Activated CD8-positive, alpha-beta memory T cell treated with anti-CD3 and anti-CD28 coated beads, Interleukin-2, amount 50 U/mL, for 4 hours (primary cell): ENCODE measurements at regions not wholly inside any gene's neighbourhood (a gene's known extent, or its start where the extent isn't known, plus 50 kb on each side); places are given as distances from the start of the nearest gene placed in this dataset.
"Not testable (repeated sequence)": the region's sequence is repeated elsewhere in the genome, so short reads cannot be mapped to it uniquely, and the experiment has no call there.

Experiments
- DNase-seq: peaks from one replicate; pipeline ENCODE4 v3.0.0-alpha.2; 2020

DNA sequence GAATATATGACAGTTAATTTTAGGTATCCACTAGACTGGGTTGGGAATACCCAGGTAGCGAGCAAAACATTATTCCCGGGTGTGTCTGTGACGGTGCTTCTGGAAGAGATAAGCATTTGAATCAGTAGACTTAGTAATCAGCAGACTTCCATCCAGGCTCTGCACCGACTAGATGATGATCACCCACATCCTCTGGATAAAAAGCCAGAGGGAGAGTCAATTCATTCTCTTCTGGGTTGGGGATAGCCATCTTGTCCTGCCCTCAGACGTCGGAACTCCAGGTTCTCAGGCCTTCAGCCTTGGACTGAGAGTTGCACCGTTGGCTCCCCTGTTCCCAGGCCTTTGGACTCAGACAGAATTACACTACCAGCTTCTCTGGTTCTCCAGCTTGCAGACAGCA is 168.0 kb downstream of the PHLDA1 start:
- DNase-seq = no peak

DNA sequence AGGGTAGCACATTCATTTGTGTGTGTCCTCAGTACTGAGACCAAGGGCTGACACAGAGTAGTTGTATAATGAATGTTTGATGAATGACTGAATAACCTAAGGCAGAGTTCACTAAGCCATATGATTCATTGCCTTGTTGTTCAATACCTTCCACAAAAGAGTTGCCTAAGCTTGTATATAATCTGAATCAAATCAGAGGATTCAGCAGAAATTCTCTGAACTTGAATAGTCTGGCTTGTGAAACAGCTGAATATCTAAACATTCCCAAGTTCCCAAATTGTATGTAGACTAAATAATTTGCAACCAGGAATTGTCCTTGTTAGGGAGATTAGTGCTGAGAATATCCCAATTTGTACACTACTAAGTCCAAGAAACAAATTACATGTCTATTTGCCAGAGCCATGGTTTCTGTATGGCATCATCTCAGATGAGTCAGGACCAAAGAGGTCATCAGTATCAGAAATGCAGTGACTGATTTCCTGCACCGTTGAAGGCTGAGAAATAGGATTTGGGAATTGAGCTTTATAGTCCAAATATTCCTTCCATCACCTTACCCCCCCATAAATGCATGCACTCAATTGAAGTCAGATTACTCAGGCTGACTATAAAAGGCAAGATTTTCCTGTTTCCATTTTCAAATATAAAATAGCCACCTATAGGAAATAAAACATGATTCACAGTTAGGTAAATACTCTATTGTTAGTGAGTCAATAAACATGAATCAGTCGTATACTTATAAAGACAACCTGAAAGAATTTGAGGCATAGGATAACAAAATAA is 168.7 kb downstream of the PHLDA1 start:
- DNase-seq = no peak

DNA sequence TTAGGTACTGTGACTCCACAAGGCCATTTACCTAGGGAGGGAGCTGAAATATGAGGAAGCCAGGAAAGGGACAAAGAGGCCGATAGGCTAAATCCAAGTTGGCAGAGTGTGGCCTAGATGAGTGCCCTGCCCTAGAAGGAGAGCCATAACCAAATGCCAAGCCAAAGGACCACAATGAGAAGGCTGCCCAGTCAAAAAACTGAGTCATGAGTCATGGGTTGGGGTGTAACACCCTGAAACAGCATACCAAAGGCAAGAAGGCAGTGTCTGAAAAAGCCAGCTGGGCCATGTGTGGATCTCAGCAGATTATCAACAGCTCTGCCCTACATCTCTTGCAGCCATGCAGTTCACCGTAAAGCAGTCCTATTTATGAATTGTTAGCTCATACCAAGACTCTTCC is 171.7 kb downstream of the PHLDA1 start:
- no peak for DNase-seq

DNA sequence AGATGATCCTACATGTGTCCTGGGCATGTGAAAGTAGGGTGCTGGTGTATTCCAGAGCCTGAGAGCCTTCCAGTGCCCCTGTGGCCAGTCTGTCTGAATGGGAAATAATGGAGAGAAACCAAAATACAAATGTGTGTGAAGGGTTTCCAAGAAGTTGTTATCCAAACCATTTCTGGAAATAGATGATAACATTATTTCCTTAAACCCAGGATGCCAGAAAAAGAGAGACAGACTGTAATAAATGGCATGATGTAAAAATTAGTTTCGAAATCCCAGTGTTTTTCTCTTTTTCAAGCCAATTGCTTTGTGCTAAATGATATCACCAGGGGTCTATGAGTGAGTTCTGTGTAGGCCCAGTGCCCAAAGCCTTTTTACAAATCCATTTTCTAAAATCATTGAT is 175.3 kb downstream of the PHLDA1 start:
- DNase-seq = no peak

DNA sequence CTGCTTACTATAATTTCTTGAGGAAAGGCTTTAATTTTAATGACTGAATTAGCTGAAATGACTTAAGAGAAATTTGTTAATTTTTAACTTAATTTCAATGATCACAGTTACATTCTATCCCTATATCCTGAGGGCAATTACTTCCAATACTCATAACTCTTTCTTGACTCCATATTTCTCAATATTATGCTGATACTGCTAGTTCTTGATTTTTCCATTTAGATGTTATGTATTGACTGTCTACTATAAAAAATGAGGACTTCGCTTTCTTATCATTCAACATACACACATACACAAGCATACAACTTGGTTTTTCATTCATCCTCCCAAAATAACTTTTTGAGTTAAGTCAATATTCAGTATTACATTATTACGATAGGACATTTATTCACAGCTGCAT is 176.2 kb downstream of the PHLDA1 start:
- DNase-seq = no peak

DNA sequence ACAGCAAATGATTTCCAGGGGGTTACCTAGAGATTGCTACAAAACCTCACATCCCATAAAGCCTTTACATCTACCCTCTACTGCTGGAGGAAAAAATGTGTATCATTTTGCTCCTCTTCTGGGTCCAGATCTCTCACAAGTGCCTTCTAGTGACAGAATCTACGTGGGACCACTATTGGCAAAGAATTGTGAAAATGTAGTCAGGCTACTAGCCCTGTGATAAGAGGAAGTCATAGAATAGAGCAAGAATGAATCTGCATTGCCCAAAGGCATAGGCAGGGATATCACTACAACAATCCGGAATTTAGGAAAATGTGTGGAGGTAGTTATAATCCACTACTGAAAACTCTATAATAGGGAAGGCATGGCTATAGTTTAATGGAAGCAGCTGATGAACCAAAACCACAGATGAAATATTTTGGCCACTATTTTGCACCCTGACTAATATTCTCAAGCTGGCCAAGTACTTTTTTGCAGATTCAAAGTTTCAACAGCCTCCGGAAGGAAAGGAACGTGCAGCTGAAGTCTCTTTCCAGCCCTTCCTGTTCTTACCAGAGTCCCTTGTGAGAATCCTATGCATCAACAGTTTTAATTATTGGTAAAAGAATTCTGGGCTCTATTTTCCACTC is 176.8 kb downstream of the PHLDA1 start:
- no peak for DNase-seq

DNA sequence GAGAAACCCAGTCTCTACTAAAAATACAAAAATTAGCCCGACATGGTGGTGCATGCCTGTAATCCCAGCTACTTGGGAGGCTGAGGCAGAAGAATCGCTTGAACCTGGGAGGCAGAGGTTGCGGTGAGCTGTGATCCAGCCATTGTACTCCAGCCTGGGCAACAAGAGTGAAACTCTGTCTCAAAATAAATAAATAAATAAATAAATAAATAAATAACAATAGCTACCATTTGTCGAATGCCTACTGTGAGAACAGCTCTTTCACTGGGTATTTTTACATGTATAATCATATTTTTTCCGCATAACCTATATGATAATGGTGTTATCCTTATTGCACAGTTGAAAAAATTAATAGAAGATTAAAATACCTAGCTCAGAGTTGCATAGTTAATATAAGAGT is 177.4 kb downstream of the PHLDA1 start:
- not testable (repeated sequence) for DNase-seq

DNA sequence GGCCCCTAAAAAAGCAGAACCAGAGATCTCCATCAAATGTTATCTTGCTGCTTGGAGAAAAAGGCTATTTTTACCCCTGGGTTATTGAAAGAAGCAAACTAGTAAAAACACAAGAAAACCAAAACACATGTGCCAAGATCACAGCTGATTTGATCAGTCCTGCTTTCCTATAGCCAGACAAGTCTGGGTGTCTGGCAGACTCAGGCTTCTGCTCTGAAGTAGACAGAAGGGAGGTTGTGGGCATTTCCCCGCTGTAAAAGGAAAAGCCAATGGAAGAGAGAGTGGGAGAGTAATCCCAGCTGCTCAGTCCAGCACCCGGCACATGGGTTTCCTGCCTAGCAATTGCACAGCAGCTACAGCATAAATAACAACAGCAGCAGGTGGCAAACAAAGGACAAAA is 177.9 kb downstream of the PHLDA1 start:
- DNase-seq = no peak

DNA sequence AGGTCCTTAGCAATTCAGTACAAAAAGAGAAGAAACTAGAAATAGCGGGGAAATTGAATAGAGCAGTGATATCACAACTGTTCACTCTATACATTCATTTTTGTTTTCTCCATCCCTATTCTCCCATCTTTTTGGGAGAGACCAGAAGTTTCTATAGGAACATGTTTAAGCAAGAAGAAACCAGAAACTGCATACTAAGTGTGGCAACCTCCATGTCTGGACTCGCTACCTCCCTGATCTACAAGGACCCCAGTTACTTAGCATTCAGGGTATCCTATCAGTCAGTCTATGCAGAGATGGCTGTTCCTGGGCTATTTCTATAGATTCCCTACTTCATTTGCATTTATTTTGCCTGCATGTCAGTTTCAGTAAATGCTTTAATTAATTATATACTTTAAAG is 178.6 kb downstream of the PHLDA1 start:
- no peak for DNase-seq

DNA sequence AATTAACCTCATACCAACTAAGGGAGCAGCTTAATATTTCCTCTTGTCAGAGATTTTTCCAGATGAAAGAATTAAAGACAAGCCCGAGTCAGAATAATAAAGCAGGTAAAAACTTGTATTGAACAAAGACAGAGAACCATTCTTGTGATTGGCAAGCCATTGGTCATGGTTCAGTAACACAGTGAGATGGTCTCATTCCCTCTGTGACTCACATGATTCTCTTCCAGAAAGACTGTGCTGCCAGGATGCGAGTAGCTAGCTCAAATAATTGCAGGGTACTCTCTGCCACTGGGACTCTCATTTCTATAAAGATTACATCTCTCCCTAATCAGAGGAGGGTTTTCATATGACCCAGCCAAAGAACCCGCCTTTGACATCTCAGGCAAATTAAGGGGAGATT is 179.4 kb downstream of the PHLDA1 start:
- DNase-seq = no peak

DNA sequence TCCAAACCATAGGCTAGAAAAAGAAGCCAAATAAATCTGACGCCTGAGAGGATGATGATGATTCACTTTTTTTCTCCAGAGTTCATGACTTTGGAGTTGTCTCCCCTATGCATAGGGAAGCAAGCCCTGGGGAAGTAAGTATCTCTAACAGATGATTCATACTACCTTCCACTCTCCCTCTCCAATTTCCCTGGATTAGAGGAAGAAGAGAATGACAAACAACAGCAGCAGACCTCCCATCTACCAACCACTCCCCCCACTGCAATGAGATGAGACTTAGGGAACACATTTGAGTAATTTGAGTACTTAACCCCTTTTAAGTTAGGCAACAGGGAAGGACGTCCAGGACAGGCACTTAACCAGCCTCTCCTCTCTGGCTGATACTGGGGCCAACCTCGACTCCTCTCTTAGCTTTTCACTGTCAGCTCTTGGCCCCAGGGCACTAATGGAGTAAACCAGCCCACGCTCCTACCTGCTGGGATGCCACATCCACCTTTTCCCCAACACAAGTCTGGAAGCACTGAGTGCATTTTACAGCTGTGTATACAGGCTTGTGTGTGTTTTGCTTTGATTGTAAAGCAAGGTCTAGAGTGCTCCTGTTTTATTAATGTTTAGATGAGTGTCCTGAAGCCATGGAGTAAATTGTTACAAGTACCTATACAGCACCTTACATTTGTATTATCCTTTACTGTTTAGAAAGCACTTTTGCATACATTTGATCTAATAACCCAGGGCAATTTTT is 180.7 kb downstream of the PHLDA1 start:
- DNase-seq = no peak

DNA sequence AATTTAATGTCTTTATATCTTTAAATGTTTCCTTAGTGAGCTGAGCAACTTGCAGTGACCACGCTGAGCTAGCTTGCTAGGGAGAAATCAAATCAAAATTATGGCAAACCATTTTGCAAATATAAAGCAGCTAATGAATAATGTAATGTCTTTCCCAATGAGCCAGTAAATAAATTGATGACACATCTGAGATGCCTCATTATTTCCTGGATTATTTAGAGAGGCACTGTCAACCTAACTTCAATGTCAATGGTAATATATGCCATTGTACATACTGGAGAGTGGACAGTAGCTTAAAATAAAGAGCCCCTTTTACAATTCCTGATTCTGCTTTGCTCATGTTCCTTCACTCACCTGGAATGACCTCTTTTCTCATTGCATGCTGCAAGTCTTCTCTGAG is 182.6 kb downstream of the PHLDA1 start:
- DNase-seq = no peak

DNA sequence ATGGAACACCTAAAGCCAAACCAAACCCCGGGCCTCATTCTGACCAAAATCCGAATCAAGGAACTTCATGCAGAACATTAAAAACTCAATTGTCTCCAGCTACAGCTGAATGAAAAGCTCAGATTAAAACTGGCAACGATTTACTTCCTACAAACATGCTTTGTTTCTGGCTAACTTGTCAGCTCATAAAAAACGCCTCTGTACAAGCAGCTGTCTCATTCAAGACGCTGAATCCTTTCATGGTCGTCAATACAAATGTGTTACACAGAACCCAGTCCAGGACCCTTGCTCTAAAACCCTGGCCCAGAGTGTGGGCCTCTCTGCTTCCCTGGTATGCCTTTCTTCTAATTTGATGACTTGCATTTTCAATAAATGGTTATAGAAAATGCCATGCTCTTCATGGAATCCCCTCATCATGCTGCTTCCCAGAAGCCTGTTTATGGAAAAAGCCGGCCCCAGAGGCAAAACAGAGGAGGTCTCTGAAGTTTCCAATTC is 183.1 kb downstream of the PHLDA1 start:
- no peak for DNase-seq

DNA sequence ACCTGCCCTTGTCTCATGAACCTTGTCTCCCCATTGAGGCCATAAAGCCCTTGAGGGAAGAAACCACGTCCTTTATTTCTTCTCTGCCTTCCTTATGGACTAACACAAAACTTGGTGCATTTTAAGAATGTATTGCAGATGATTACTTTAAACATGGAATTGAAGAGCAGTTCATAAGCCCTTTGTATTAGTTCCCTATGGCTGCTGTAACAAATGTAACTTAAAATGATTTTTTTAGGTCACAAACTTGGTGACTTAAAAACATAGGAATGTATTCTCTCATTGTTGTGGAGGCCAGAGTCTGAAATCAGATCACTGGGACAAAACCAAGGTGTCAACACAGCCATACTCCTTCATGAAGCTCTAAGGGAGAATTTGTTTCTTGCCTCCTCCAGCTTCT is 185.5 kb downstream of the PHLDA1 start:
- no peak for DNase-seq

DNA sequence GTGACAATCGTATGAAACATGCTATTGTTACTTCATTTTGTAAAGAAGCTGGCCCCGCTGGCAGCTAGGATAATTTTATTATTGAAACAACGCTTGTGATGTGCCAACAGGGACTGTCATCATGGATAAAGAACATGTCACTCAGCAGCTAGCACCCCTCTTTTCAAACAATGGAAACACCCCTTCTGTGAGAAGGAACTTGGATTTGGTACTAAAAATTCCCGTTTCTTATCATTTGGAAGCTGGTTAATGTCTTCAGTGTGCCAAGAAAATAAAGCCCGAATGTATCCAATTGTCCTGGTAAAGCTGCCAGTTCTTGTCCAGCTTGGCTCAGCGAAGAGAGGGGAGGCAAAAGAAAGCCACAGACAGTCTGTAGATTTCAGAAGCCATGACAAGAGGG is 186.6 kb downstream of the PHLDA1 start:
- DNase-seq = no peak

DNA sequence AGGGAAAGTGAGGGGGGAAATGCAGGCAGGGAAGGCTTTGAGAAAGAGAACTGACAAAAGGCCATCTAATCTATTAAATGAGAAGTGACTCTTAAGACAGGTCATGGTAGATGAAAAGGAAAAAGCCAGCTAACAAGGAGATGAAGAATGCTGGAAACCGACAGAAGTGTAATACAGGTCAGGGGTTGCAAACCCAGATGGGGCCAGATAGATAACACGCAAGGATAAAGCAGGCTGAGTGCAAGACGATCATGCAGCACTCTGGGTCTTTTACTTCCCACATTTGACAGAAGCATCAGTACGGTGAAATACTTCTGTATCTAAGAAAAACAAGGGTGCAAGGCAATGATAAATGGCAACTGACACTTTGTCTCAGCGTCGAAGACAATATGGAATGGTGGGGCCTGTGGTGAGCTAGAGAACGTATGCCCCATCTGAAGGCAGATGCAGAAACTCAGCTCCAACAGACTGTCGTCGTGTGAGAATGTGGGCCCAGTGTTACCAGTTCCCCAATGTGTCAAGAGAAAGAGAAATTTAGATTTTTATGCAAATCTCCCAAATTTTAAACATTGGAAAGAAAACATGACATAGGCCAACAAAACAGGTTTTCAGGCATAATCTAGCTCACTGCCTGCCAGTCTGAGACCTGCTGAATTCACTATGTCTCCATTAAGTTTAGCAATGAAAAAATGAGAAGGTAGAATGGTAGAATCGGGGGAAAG is 187.4 kb downstream of the PHLDA1 start:
- no peak for DNase-seq

DNA sequence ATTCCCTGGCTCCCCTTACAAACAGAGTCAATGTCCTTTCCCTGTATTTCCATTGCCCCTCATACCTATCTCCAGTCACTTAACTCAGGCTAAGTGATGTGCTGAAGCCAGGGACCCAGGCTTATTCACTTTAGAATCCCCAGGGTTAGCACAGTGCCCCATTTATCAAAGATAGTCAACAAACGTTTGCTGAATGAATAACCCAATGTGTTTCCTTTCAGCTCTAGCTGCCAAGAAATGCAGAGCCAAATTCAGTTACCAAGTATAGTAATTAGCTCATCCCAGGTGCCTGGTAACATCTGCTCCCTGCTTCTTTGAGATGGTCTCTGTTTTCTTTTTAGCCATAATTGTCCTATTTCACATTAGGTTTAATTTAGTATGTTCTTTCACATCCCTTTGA is 189.5 kb downstream of the PHLDA1 start:
- DNase-seq = no peak

DNA sequence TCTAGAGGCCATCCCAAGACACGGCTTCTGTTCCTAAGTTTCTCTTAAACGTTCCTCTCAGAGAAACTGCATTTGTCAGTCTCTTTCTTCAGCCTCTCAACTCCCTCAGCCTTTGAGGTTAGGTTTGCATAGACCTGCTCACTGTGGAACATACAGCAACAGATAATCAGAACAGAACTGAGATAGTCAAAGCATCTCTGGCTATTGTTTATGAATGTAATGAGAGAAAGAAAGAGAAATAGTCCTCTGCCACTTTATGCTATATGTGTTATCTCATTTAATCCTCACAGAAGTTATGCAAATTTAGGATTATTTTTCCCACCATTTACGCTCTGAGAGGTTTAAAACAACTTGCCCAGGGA is 190.6 kb downstream of the PHLDA1 start:
- DNase-seq = no peak

DNA sequence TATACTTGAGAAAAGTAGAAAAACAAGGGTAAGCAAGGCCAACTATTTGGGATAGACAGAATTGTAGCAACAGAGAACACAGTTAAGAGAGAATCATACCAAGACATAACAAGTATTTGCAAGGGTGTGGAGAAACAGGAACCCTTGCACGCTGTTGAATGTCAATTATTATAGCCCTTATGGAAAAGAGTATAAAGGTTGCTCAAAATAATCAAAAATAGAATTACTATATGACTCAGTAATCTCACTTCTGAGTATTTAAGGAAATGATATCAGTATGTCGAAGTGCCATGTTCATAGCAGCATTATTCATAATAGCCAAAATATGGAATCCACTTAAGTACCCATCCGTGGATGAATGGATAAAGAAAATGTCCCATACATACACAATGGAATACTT is 193.3 kb downstream of the PHLDA1 start:
- no peak for DNase-seq

DNA sequence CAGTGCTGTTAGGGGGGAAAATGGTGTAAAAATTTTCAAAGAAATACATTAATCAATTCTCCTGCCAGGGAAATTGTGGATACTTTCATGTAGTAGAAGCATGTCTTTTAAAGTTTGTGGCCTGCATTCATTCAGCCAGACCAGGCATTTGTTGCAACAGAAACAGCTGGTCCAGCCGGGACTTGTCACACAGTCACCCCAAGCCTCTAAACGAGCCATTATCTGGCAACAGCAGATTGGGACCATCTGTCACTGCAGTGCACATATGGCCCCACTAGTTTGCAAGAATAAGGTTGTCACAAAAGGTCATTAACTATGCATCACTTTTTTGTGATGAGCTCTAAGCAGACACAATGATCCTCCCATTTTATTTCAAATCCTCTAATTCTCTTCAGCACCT is 193.9 kb downstream of the PHLDA1 start:
- no peak for DNase-seq

DNA sequence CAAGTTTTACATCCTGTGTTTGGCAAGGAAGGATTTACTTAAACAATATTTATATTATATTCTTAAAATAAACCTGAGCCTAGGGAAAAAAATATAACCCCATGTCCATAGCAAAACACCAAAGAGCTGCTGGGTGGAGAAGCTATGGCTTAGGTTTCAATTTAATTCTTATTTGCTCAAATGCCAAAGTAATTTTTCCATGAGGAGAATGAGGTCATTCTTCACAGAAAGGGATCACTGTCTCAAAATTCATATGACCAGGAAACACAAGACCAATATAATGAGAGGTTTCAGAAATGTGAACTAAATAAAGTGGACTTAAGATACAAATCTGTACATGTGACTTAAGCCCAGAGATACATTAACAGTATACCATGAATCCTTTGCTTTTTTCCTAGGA is 195.0 kb downstream of the PHLDA1 start:
- DNase-seq = no peak

DNA sequence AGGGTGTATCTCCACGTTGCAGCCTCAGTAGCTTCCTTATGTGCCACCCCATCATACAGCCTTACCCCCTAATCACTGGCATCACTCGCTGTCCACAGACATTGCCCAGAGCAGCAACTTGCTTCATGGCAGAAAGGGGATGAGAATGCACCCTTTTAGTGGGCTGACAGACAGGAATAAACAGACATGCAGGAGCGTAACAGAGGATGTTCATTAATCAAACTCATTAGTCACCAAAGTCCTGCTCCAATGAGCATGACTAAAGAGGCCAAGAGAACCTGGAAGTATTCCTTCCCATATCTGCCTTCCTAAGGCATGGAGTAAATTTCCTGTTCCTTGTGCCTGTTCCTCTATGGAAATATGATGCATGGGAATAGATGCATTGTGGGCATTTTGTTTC is 197.0 kb downstream of the PHLDA1 start:
- DNase-seq = no peak

DNA sequence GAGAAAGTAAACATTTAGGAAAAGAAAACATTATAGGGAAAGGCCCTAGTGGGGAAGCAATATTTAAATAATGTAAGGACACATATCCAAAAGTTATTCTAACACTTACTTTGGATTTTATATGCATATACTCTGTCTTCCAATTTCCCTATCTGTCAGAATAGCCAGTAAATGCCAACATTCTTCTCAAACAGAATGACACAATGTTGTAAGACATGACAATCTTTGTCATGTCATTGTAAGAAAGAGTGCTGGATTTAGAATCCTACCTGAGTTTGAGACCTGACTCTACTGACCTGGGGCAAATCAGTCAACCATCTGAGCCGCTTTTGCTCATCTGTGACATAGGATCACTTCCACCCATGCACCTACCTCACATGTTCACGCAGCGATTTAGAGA is 198.3 kb downstream of the PHLDA1 start:
- DNase-seq = no peak

DNA sequence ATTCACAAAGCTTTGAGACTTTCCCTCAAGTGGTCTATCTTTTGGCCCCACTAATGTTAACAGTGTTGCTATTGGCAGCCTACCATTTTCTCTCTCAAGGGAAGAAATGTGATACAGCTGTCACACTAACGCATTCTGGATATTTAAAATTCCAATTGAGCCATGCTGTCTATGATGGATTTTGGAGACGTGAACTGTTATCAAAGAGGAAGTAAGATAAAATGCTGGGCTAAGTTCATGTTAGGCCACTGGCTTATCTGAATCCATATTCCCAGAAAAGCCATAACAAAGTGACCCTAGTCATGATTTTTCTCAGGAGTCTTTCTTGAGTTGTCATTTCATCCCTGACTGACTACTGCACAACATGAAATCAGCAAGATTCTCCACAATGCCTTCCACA is 200.2 kb downstream of the PHLDA1 start:
- no peak for DNase-seq
